Neural cell (in vitro differentiated cells): ENCODE measurements at regions not wholly inside any gene's neighbourhood (a gene's known extent, or its start where the extent isn't known, plus 50 kb on each side); places are given as distances from the start of the nearest gene placed in this dataset.

Experiments
- H2AFZ ChIP-seq: fragments of 200-600, 300-800 bp; sonication (generic), shearing (Covaris generic); 2 replicates; pipeline ENCODE4 v1.6.0; 2014; ENCODE audit warnings: low read depth, mild to moderate bottlenecking, antibody characterized with exemption, low read length, moderate library complexity
- H3F3A ChIP-seq: fragments of 200-600 bp; shearing (Covaris generic); 2 replicates; pipeline ENCODE4 v1.6.1; 2016; ENCODE audit warnings: mild to moderate bottlenecking, moderate library complexity, mixed read lengths, antibody characterized with exemption, low read length; ENCODE audit not compliant: insufficient read depth, poor library complexity, severe bottlenecking
- H3K27ac ChIP-seq: fragments of 200-600, 300-800 bp; sonication (generic), shearing (Covaris generic); 2 replicates; pipeline ENCODE4 v1.5.1; 2014; ENCODE audit warnings: mild to moderate bottlenecking, low read length, moderate library complexity
- H3K27me3 ChIP-seq: fragments of 300-800, 200-600 bp; sonication (generic), shearing (Covaris generic); 2 replicates; pipeline ENCODE4 v1.6.0; 2014; ENCODE audit warnings: mild to moderate bottlenecking, low read depth, low read length, moderate library complexity; ENCODE audit not compliant: insufficient read depth
- H3K36me3 ChIP-seq: fragments of 300-800, 200-600 bp; sonication (generic), shearing (Covaris generic); 2 replicates; pipeline ENCODE4 v1.5.1; 2014; ENCODE audit warnings: mild to moderate bottlenecking, antibody characterized with exemption, low read length, moderate library complexity; ENCODE audit not compliant: insufficient read depth
- H3K4me2 ChIP-seq: fragments of 300-800, 200-600 bp; sonication (generic), shearing (Covaris generic); 2 replicates; pipeline ENCODE4 v1.6.0; 2014; ENCODE audit warnings: mild to moderate bottlenecking, low read length
- H3K4me3 ChIP-seq: fragments of 300-800, 200-600 bp; sonication (generic), shearing (Covaris generic); 2 replicates; pipeline ENCODE4 v1.5.1; 2014; ENCODE audit warnings: mild to moderate bottlenecking, low read length, moderate library complexity
- H3K79me2 ChIP-seq: fragments of 200-600 bp; shearing (Covaris generic); replicated peaks from 2 replicates; pipeline ENCODE4 v1.6.0; 2014; ENCODE audit warnings: mild to moderate bottlenecking, low read length, moderate library complexity; ENCODE audit not compliant: insufficient read depth
- H3K9ac ChIP-seq: fragments of 300-800, 200-600 bp; sonication (generic), shearing (Covaris generic); 2 replicates; pipeline ENCODE4 v1.6.1; 2016; ENCODE audit warnings: mild to moderate bottlenecking, low read length, mixed read lengths
- H3K9me2 ChIP-seq: fragments of 200-600 bp; shearing (Covaris generic); 2 replicates; pipeline ENCODE4 v1.6.1; 2016; ENCODE audit warnings: mild to moderate bottlenecking, low read length, mixed read lengths; ENCODE audit not compliant: insufficient read depth
- H3K9me3 ChIP-seq: fragments of 200-600, 300-800 bp; sonication (generic), shearing (Covaris generic); 2 replicates; pipeline ENCODE4 v1.6.1; 2016; ENCODE audit warnings: mild to moderate bottlenecking, mixed run types, low read length, moderate library complexity, mixed read lengths
- H4K20me1 ChIP-seq: fragments of 200-600 bp; shearing (Covaris generic); 2 replicates; pipeline ENCODE4 v1.6.1; 2016; ENCODE audit warnings: mild to moderate bottlenecking, mixed run types; ENCODE audit not compliant: insufficient read depth
- CTCF ChIP-seq: fragments of 450-650 bp; IDR thresholded peaks from 2 replicates; pipeline ENCODE4 v1.5.1; 2014; ENCODE audit warnings: antibody characterized with exemption, mild to moderate bottlenecking, moderate library complexity; ENCODE audit not compliant: poor library complexity, severe bottlenecking
- EP300 ChIP-seq: fragments of 450-650 bp; conservative IDR thresholded peaks from 2 replicates; pipeline ENCODE4 v1.6.1; 2014; ENCODE audit warnings: antibody characterized with exemption, mild to moderate bottlenecking, moderate library complexity; ENCODE audit not compliant: poor library complexity, severe bottlenecking
- EZH2 ChIP-seq: fragments of 200-600, 300-800 bp; shearing (Covaris generic), sonication (generic); IDR thresholded peaks from 2 replicates; pipeline ENCODE4 v1.6.1; 2014; ENCODE audit warnings: antibody characterized with exemption, low read length, borderline replicate concordance, mild to moderate bottlenecking; ENCODE audit not compliant: insufficient read depth, poor library complexity, severe bottlenecking
- MXI1 ChIP-seq: fragments of 450-650 bp; conservative IDR thresholded peaks from 2 replicates; pipeline ENCODE4 v1.6.1; 2014; ENCODE audit warnings: antibody characterized with exemption, mild to moderate bottlenecking; ENCODE audit not compliant: poor library complexity, severe bottlenecking
- POLR2AphosphoS5 ChIP-seq: IDR thresholded peaks from 2 replicates; pipeline ENCODE4 v1.6.1; 2012
- RAD21 ChIP-seq: fragments of 450-650 bp; conservative IDR thresholded peaks from 2 replicates; pipeline ENCODE4 v1.6.1; 2014; ENCODE audit warnings: antibody characterized with exemption, mild to moderate bottlenecking, moderate library complexity
- SMC3 ChIP-seq: fragments of 450-650 bp; conservative IDR thresholded peaks from 2 replicates; pipeline ENCODE4 v1.6.1; 2014; ENCODE audit warnings: antibody characterized with exemption, mild to moderate bottlenecking, moderate library complexity; ENCODE audit not compliant: poor library complexity
- TAF1 ChIP-seq: IDR thresholded peaks from 2 replicates; pipeline ENCODE4 v1.6.1; 2012; ENCODE audit warnings: low read depth
- TF ChIP-seq, protein P1 (sequence below): IDR thresholded peaks from 2 replicates; pipeline ENCODE4 v1.6.1; 2012; ENCODE audit warnings: borderline replicate concordance

GRCh38 chr14:22471545-22472121 lies 117.4 kb downstream of the DAD1 start:
- Histone ChIP-seq H3K9me3 (no peaks in the 10 kb centered on the region), H3K36me3 (no peaks in the 10 kb centered on the region), H3F3A (no peaks in the 10 kb centered on the region), H3K4me3 (no peak overlapping the region), H3K27ac (no peak overlapping the region), H3K27me3 (no peaks in the 10 kb centered on the region), H3K9me2 (no peaks in the 10 kb centered on the region), H3K9ac (no peak overlapping the region), H4K20me1 (no peaks in the 10 kb centered on the region), H2AFZ (no peak overlapping the region), H3K4me2 (no peak overlapping the region), H3K79me2 (no peaks in the 10 kb centered on the region)
- TF ChIP-seq SMC3 (no peak), MXI1 (no peak), TAF1 (no peak), EP300 (no peak), CTCF (no peak), RAD21 (no peak), POLR2AphosphoS5 (no peak), EZH2 (no peak)
- TF ChIP-seq, protein P1, sequence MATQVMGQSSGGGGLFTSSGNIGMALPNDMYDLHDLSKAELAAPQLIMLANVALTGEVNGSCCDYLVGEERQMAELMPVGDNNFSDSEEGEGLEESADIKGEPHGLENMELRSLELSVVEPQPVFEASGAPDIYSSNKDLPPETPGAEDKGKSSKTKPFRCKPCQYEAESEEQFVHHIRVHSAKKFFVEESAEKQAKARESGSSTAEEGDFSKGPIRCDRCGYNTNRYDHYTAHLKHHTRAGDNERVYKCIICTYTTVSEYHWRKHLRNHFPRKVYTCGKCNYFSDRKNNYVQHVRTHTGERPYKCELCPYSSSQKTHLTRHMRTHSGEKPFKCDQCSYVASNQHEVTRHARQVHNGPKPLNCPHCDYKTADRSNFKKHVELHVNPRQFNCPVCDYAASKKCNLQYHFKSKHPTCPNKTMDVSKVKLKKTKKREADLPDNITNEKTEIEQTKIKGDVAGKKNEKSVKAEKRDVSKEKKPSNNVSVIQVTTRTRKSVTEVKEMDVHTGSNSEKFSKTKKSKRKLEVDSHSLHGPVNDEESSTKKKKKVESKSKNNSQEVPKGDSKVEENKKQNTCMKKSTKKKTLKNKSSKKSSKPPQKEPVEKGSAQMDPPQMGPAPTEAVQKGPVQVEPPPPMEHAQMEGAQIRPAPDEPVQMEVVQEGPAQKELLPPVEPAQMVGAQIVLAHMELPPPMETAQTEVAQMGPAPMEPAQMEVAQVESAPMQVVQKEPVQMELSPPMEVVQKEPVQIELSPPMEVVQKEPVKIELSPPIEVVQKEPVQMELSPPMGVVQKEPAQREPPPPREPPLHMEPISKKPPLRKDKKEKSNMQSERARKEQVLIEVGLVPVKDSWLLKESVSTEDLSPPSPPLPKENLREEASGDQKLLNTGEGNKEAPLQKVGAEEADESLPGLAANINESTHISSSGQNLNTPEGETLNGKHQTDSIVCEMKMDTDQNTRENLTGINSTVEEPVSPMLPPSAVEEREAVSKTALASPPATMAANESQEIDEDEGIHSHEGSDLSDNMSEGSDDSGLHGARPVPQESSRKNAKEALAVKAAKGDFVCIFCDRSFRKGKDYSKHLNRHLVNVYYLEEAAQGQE = no peak

GRCh38 chr14:22469538-22470303 lies 119.3 kb downstream of the DAD1 start:
- H2AFZ ChIP-seq = no peak overlapping the region
- no peaks in the 10 kb centered on the region for H3K79me2 ChIP-seq
- no peak overlapping the region for H3K27ac ChIP-seq
- no peaks in the 10 kb centered on the region for H4K20me1 ChIP-seq
- no peaks in the 10 kb centered on the region for H3K27me3 ChIP-seq
- H3K9me2 ChIP-seq = no peaks in the 10 kb centered on the region
- no peak overlapping the region for H3K9ac ChIP-seq
- H3K9me3 ChIP-seq = no peaks in the 10 kb centered on the region
- TF ChIP-seq, protein P1 = no peak
- TF ChIP-seq EP300 (no peak), TAF1 (no peak), POLR2AphosphoS5 (no peak), SMC3 (no peak)
- H3K4me3 ChIP-seq = no peak overlapping the region
- H3F3A ChIP-seq = no peaks in the 10 kb centered on the region
- no peaks in the 10 kb centered on the region for H3K36me3 ChIP-seq
- H3K4me2 ChIP-seq = no peak overlapping the region
